Liver (tissue), 8 donors: ENCODE measurements at regions not wholly inside any gene's neighbourhood (a gene's known extent, or its start where the extent isn't known, plus 50 kb on each side); places are given as distances from the start of the nearest gene placed in this dataset.

Experiments
- DNase-seq: peaks from one replicate; pipeline ENCODE4 v3.0.0-alpha.2; 2017; ENCODE audit warnings: low spot score
- H3K27ac ChIP-seq, 2 donors: one replicate each; pipeline ENCODE4 v1.7.0; 2013; ENCODE audit warnings: inconsistent platforms in 2 of 2, low read length in 2 of 2, control low read depth in 1 of 2, low read depth in 1 of 2, mild to moderate bottlenecking in 1 of 2
- H3K27me3 ChIP-seq, 4 donors: one replicate each; pipeline versions ENCODE4 v1.6.1 to v1.7.0; 2013; ENCODE audit warnings: low read length in 3 of 4, inconsistent platforms in 1 of 4, mild to moderate bottlenecking in 1 of 4, moderate library complexity in 1 of 4; ENCODE audit not compliant: control insufficient read depth in 4 of 4, insufficient read depth in 4 of 4
- H3K36me3 ChIP-seq, 4 donors: one replicate each; pipeline versions ENCODE4 v1.6.1 to v1.7.0; 2013; ENCODE audit warnings: low read length in 3 of 4, mild to moderate bottlenecking in 3 of 4, low read depth in 1 of 4, moderate library complexity in 1 of 4; ENCODE audit not compliant: control insufficient read depth in 4 of 4, insufficient read depth in 3 of 4
- H3K4me1 ChIP-seq, 4 donors: one replicate each; pipeline versions ENCODE4 v1.6.1 to v1.7.0; 2013; ENCODE audit warnings: low read length in 3 of 4, mild to moderate bottlenecking in 3 of 4, moderate library complexity in 1 of 4; ENCODE audit not compliant: control insufficient read depth in 4 of 4, insufficient read depth in 4 of 4
- H3K4me3 ChIP-seq, 3 donors: one replicate each; pipeline versions ENCODE4 v1.6.1 to v1.7.0; 2013; ENCODE audit warnings: low read length in 3 of 3, control low read depth in 1 of 3, low read depth in 1 of 3, mild to moderate bottlenecking in 1 of 3
- H3K9ac ChIP-seq, 2 donors: one replicate each; pipeline ENCODE4 v1.7.0; 2013; ENCODE audit warnings: low read length in 2 of 2, mild to moderate bottlenecking in 2 of 2, moderate library complexity in 2 of 2, control low read depth in 1 of 2, low read depth in 1 of 2
- H3K9me3 ChIP-seq, 4 donors: one replicate each; pipeline versions ENCODE4 v1.6.1 to v1.7.0; 2013; ENCODE audit warnings: low read length in 3 of 4; ENCODE audit not compliant: control insufficient read depth in 4 of 4
- FOXA1 ChIP-seq: IDR thresholded peaks from 2 replicates; pipeline ENCODE4 v1.6.1; 2016; ENCODE audit warnings: antibody characterized with exemption
- GABPA ChIP-seq, 2 donors: IDR thresholded peaks in 1 of 2; conservative IDR thresholded peaks in 1 of 2; 2 replicates each; pipeline ENCODE4 v1.6.1; 2016; ENCODE audit warnings: antibody characterized with exemption in 2 of 2, mild to moderate bottlenecking in 1 of 2, moderate library complexity in 1 of 2
- HNF4G ChIP-seq: IDR thresholded peaks from 2 replicates; pipeline ENCODE4 v1.6.1; 2016; ENCODE audit warnings: antibody characterized with exemption
- JUND ChIP-seq, 2 donors: IDR thresholded peaks; 2 replicates each; pipeline ENCODE4 v1.6.1; 2016; ENCODE audit warnings: antibody characterized with exemption in 2 of 2
- RAD21 ChIP-seq, 2 donors: IDR thresholded peaks; 2 replicates each; pipeline ENCODE4 v1.6.1; 2016; ENCODE audit warnings: antibody characterized with exemption in 2 of 2, mild to moderate bottlenecking in 2 of 2
- SP1 ChIP-seq: IDR thresholded peaks from 2 replicates; pipeline ENCODE4 v1.6.1; 2018; ENCODE audit warnings: antibody characterized with exemption, mild to moderate bottlenecking
- TAF1 ChIP-seq: conservative IDR thresholded peaks from 2 replicates; pipeline ENCODE4 v1.6.1; 2016; ENCODE audit warnings: antibody characterized with exemption, mild to moderate bottlenecking
- WGBS: extraction: QIAGEN DNeasy Blood & Tissue Kit; methylation state at CpG from one replicate; pipeline ENCODE4 v1.1.7; 2013; 5-methylcytosine and 5-hydroxymethylcytosine counted together
- TF ChIP-seq, protein P1 (sequence below): fragments of 150-350 bp; IDR thresholded peaks from 2 replicates; pipeline ENCODE4 v1.5.1; 2017; ENCODE audit warnings: improper control_type of control experiment, low read depth, low read length; ENCODE audit not compliant: missing input control
- TF ChIP-seq, protein P2 (sequence below): IDR thresholded peaks from 2 replicates; pipeline ENCODE4 v1.6.1; 2016; ENCODE audit warnings: antibody characterized with exemption
- TF ChIP-seq, protein P3 (sequence below): IDR thresholded peaks from 2 replicates; pipeline ENCODE4 v1.6.1; 2016; ENCODE audit warnings: antibody characterized with exemption, mild to moderate bottlenecking
- TF ChIP-seq, protein P4 (sequence below): IDR thresholded peaks from 2 replicates; pipeline ENCODE4 v1.6.1; 2016; ENCODE audit warnings: antibody characterized with exemption
- donor health status: healthy.
- donor health status: healthy.
- donor health status: healthy.
- donor health status: healthy.
- donor health status: healthy.

DNA sequence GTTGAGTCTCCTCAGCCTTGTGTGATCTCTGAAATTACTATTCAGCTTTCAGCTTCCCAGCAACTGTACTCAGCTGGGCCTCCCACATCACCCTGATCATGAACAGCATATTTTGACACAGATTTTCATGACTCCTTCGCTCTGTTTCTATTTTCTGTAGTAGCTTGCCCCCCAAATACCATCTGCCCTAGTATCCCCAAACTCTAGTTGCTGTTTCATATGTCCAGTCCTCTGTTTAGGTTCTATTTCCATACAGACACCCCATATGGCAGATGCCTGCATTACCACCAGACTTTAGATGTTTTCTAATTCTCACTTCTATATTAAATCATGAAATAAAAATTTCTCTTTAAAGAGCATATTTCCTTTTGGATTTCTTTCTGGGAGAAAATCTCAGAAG is 217.2 kb upstream of the ARPP21 start:
- H3K36me3 ChIP-seq: no peaks in the 10 kb centered on the region
- WGBS: 96% methylated on average over 1 of the region's 1 CpG
- no peak for DNase-seq
- H3K9ac ChIP-seq: no peak overlapping the region
- no peak overlapping the region for H3K4me3 ChIP-seq
- H3K27me3 ChIP-seq: no peaks in the 10 kb centered on the region
- H3K4me1 ChIP-seq: peaks cover 0 to 3% (median 2%) of the 10 kb centered on the region in 4 donors
- no peak overlapping the region for H3K27ac ChIP-seq
- TF ChIP-seq, protein P1, sequence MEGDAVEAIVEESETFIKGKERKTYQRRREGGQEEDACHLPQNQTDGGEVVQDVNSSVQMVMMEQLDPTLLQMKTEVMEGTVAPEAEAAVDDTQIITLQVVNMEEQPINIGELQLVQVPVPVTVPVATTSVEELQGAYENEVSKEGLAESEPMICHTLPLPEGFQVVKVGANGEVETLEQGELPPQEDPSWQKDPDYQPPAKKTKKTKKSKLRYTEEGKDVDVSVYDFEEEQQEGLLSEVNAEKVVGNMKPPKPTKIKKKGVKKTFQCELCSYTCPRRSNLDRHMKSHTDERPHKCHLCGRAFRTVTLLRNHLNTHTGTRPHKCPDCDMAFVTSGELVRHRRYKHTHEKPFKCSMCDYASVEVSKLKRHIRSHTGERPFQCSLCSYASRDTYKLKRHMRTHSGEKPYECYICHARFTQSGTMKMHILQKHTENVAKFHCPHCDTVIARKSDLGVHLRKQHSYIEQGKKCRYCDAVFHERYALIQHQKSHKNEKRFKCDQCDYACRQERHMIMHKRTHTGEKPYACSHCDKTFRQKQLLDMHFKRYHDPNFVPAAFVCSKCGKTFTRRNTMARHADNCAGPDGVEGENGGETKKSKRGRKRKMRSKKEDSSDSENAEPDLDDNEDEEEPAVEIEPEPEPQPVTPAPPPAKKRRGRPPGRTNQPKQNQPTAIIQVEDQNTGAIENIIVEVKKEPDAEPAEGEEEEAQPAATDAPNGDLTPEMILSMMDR: no peak
- TF ChIP-seq, protein P2, sequence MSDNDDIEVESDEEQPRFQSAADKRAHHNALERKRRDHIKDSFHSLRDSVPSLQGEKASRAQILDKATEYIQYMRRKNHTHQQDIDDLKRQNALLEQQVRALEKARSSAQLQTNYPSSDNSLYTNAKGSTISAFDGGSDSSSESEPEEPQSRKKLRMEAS: no peak
- TF ChIP-seq HNF4G (no peak), TAF1 (no peak), SP1 (no peak)
- no peaks in the 10 kb centered on the region for H3K9me3 ChIP-seq

DNA sequence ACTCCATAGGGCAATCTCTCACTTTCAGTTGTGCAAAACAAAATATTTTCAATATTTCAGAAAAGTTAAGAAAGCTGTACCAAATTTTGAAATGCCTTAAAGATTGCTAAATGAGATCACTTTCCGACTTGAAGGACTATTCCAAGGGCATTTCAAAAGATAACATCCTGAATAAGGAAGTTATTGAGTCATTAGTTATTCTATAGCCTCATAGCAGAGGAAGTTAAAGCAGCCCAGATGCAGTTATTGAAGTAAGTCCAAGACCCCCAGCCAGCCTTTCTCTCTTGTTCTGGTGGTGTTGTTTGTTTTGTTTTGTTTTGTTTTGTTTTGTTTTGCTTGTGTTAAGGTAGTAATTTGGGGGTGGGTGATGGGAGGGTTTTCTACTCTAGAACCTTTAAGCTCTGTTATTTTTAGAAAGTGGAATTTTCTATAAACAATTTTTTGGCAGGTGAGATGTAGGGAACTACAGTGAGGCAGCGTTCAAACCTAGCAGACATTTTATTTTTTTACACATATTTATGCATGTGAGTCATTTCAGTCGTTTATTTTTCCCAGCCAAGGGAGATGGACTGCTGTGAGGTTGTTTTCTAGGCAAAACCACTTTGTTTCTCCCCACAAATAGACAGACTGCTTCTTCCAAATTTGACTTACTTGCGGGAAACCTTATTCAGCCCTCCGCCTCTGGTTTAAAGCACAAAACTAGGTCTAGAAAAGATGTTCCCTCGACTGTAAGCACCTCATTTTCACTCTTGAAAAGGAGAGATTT is 216.3 kb upstream of the ARPP21 start:
- no peak for TF ChIP-seq TAF1
- TF ChIP-seq, protein P3, sequence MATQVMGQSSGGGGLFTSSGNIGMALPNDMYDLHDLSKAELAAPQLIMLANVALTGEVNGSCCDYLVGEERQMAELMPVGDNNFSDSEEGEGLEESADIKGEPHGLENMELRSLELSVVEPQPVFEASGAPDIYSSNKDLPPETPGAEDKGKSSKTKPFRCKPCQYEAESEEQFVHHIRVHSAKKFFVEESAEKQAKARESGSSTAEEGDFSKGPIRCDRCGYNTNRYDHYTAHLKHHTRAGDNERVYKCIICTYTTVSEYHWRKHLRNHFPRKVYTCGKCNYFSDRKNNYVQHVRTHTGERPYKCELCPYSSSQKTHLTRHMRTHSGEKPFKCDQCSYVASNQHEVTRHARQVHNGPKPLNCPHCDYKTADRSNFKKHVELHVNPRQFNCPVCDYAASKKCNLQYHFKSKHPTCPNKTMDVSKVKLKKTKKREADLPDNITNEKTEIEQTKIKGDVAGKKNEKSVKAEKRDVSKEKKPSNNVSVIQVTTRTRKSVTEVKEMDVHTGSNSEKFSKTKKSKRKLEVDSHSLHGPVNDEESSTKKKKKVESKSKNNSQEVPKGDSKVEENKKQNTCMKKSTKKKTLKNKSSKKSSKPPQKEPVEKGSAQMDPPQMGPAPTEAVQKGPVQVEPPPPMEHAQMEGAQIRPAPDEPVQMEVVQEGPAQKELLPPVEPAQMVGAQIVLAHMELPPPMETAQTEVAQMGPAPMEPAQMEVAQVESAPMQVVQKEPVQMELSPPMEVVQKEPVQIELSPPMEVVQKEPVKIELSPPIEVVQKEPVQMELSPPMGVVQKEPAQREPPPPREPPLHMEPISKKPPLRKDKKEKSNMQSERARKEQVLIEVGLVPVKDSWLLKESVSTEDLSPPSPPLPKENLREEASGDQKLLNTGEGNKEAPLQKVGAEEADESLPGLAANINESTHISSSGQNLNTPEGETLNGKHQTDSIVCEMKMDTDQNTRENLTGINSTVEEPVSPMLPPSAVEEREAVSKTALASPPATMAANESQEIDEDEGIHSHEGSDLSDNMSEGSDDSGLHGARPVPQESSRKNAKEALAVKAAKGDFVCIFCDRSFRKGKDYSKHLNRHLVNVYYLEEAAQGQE: no peak
- TF ChIP-seq, protein P4, sequence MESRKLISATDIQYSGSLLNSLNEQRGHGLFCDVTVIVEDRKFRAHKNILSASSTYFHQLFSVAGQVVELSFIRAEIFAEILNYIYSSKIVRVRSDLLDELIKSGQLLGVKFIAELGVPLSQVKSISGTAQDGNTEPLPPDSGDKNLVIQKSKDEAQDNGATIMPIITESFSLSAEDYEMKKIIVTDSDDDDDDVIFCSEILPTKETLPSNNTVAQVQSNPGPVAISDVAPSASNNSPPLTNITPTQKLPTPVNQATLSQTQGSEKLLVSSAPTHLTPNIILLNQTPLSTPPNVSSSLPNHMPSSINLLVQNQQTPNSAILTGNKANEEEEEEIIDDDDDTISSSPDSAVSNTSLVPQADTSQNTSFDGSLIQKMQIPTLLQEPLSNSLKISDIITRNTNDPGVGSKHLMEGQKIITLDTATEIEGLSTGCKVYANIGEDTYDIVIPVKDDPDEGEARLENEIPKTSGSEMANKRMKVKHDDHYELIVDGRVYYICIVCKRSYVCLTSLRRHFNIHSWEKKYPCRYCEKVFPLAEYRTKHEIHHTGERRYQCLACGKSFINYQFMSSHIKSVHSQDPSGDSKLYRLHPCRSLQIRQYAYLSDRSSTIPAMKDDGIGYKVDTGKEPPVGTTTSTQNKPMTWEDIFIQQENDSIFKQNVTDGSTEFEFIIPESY: no peak
- H3K4me3 ChIP-seq: no peak overlapping the region
- no peaks in the 10 kb centered on the region for H3K36me3 ChIP-seq
- DNase-seq: no peak
- H3K27ac ChIP-seq: no peak overlapping the region
- H3K9ac ChIP-seq: no peak overlapping the region
- H3K27me3 ChIP-seq: no peaks in the 10 kb centered on the region
- no peaks in the 10 kb centered on the region for H3K9me3 ChIP-seq
- no peaks in the 10 kb centered on the region for H3K4me1 ChIP-seq
- WGBS: 65% methylated on average over 6 of the region's 6 CpGs

DNA sequence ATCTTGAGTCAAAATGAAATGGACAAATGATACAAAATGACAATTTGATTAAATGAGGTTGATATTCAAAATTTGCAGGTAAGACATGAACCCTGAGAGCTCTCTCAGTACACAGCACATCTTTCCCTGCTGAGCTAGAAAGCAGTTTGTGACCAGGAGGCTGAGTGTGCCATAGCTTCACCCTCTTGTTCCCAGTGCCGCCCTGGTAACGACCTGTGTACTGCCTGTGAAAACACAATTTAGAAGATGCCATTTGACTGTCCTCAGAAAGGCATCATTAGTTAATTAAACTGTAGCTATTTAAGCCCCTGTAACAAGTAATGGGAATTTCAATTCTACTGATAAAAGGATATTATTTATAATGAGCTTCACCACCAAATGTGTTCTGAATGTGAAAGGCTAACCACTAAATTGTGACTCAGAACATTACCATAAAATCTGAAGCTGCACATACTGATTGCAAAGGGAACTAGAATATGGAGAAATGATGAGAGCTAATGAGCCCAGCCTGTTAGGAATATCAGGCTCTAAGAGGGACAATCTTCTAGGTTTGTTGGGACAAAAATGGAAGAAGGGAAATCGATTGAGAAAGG is 212.9 kb upstream of the ARPP21 start:
- no peak for DNase-seq
- no peak overlapping the region for H3K27ac ChIP-seq
- no peaks in the 10 kb centered on the region for H3K4me1 ChIP-seq
- 81% methylated on average over 3 of the region's 3 CpGs for WGBS
- H3K36me3 ChIP-seq: no peaks in the 10 kb centered on the region
- H3K4me3 ChIP-seq: no peak overlapping the region
- H3K9ac ChIP-seq: no peak overlapping the region
- H3K27me3 ChIP-seq: no peaks in the 10 kb centered on the region
- no peaks in the 10 kb centered on the region for H3K9me3 ChIP-seq
- TF ChIP-seq, protein P1: no peak
- TF ChIP-seq HNF4G: no peak
- TF ChIP-seq RAD21 (IDR thresholded peaks at IDR 0.05): no peak
- no peak for TF ChIP-seq TAF1
- TF ChIP-seq GABPA (IDR thresholded peaks at IDR 0.05 in 1 of 2, conservative IDR thresholded peaks at IDR 0.05 in 1 of 2): no peak
- TF ChIP-seq JUND (IDR thresholded peaks at IDR 0.05): no peak
- TF ChIP-seq SP1: no peak
- TF ChIP-seq FOXA1: no peak
